Body of pancreas (tissue), 4 donors: ENCODE measurements at regions not wholly inside any gene's neighbourhood (a gene's known extent, or its start where the extent isn't known, plus 50 kb on each side); places are given as distances from the start of the nearest gene placed in this dataset.

ENCODE experiments used
- CTCF ChIP-seq, 7 experiments: fragments of 450-650 bp in 4 of 7; fragments of 200-600 bp in 3 of 7; sonication (generic) in 3 of 7; IDR thresholded peaks; one replicate each; pipeline ENCODE4 v1.5.1; 2016 to 2019; ENCODE audit warnings: antibody characterized with exemption in 7 of 7
- POLR2A ChIP-seq, 3 donors: fragments of 450-650 bp; IDR thresholded peaks; one replicate each; pipeline ENCODE4 v1.6.1; 2016; ENCODE audit warnings: antibody characterized with exemption in 3 of 3, mild to moderate bottlenecking in 2 of 3

- no peak for TF ChIP-seq CTCF (IDR thresholded peaks at IDR 0.05)
- TF ChIP-seq POLR2A (IDR thresholded peaks at IDR 0.05), result no peak
Measured at GRCh38 chr1:195804547-195804946, 803.7 kb downstream of the KCNT2 start.
